ENCODE measurements at regions not wholly inside any gene's neighbourhood (a gene's known extent, or its start where the extent isn't known, plus 50 kb on each side); places are given as distances from the start of the nearest gene placed in this dataset.

GRCh38 chr3:73292220-73292619, 230.8 kb downstream of the EBLN2 start:
- Histone ChIP-seq H4K91ac (replicated peaks; ENCODE audit: insufficient read length, low read length) (no peak overlapping the region), H4K20me1 (replicated peaks in 1 of 2; ENCODE audit: control insufficient read depth in 1 of 2, insufficient read depth in 2 of 2, low read length in 2 of 2) (no peaks in the 10 kb centered on the region), H3K18ac (ENCODE audit: extremely low read depth, low read length) (no peak overlapping the region), H3K27me3 (replicated peaks in 1 of 4; ENCODE audit: control insufficient read depth in 3 of 4, extremely low read depth in 1 of 4, insufficient read depth in 3 of 4, low read length in 3 of 4) (no peaks in the 10 kb centered on the region), H3K4ac (replicated peaks; ENCODE audit: insufficient read length, low read depth, low read length) (no peak overlapping the region), H4K8ac (ENCODE audit: extremely low read depth, insufficient read depth, low read length) (no peak overlapping the region), H3K79me1 (ENCODE audit: low read depth, low read length) (no peaks in the 10 kb centered on the region), H3K9ac (replicated peaks in 1 of 4; ENCODE audit: extremely low read depth in 1 of 4, low read depth in 3 of 4, low read length in 3 of 4) (no peak overlapping the region), H3K36me3 (ENCODE audit: control insufficient read depth in 2 of 4, insufficient read depth in 4 of 4, low read length in 3 of 4) (no peaks in the 10 kb centered on the region), H2BK5ac (ENCODE audit: low read depth, low read length) (no peak overlapping the region), H3K27ac (ENCODE audit: low read depth, low read length) (no peak overlapping the region), H3K4me2 (ENCODE audit: insufficient read depth in 1 of 2, low read depth in 2 of 2, low read length in 2 of 2) (no peak overlapping the region), H3K56ac (replicated peaks; ENCODE audit: insufficient read length, low read depth, low read length) (no peak overlapping the region), H2AK5ac (ENCODE audit: low read depth, low read length) (no peak overlapping the region), H2BK12ac (ENCODE audit: low read depth, low read length) (no peak overlapping the region), H2BK120ac (replicated peaks; ENCODE audit: low read depth, low read length) (no peak overlapping the region), H3K14ac (ENCODE audit: insufficient read length) (no peak overlapping the region), H3K4me1 (replicated peaks in 1 of 4; ENCODE audit: control insufficient read depth in 3 of 4, insufficient read depth in 4 of 4, low read length in 3 of 4) (no peaks in the 10 kb centered on the region; a peak in 2 of 7 replicates), H3K4me3 (ENCODE audit: extremely low read depth in 1 of 4, insufficient read depth in 2 of 4, low read depth in 3 of 4, low read length in 4 of 4) (no peak overlapping the region), H3K23ac (ENCODE audit: insufficient read length) (no peak overlapping the region), H3K9me3 (ENCODE audit: insufficient read depth in 2 of 2, low read depth in 1 of 2, low read length in 1 of 2) (no peaks in the 10 kb centered on the region), H3K23me2 (ENCODE audit: low read depth, low read length) (no peaks in the 10 kb centered on the region), H2AFZ (ENCODE audit: low read length) (no peak overlapping the region), H3K79me2 (ENCODE audit: control insufficient read depth in 1 of 2, insufficient read depth in 2 of 2, low read length in 2 of 2) (no peaks in the 10 kb centered on the region), H4K5ac (ENCODE audit: insufficient read length, low read depth, low read length) (no peak overlapping the region), H2BK20ac (ENCODE audit: low read length) (no peak overlapping the region), H2BK15ac (ENCODE audit: low read length) (no peak overlapping the region)
- CTCF ChIA-PET (ENCODE audit: partially characterized antibody): no interaction called here
- FAIRE-seq (no peak), DNase-seq (ENCODE audit: low read depth in 1 of 2, low spot score in 2 of 2) (no peak)
- 87% methylated on average over 4 of the region's 4 CpGs; no CpG with 5 or more reads in 1 of the 2 experiments for WGBS, 2 experiments (ENCODE audit: extremely low coverage in 1 of 2, insufficient coverage in 1 of 2, insufficient read length in 1 of 2, insufficient replicate concordance in 2 of 2, low coverage in 1 of 2, low lambda C conversion rate in 2 of 2, missing lambda C conversion rate in 1 of 2)
- POLR2A ChIA-PET (ENCODE audit: partially characterized antibody): no interaction called here
- TF ChIP-seq FOSL1 (IDR thresholded peaks at IDR 0.05; ENCODE audit: insufficient read depth, low read depth, low read length): no peak
- no peak for TF ChIP-seq SIX5 (IDR thresholded peaks at IDR 0.05; ENCODE audit: low read depth, low read length)
